HG02885 (cell line): ENCODE measurements at regions not wholly inside any gene's neighbourhood (a gene's known extent, or its start where the extent isn't known, plus 50 kb on each side); places are given as distances from the start of the nearest gene placed in this dataset.
"Not testable (repeated sequence)": the region's sequence is repeated elsewhere in the genome, so short reads cannot be mapped to it uniquely, and the experiment has no call there.

Experiments used
- ATAC-seq: cut with Tn5 transposase; IDR thresholded peaks from one replicate; pipeline ENCODE4 v1.9.1; 2021; ENCODE audit warnings: mild to moderate bottlenecking; ENCODE audit not compliant: unreplicated experiment, poor library complexity

DNA sequence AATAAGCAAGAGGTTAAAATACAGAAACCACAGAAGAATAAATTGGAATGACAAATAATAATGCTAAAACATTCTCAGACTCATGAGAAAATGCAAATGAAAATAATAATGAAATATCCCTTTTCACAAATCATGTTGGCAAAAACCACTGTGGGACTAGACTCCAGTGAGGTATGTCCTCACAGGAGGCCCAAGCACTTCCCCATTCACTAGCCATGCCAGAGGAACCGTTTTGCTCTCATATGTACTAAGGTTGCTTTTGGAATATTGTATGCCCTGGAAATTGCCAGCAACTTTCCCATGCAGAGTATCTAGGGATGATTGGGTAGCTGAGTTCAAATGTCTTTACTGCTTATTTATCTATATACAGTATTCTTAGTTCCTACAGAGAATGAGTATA is 106.2 kb upstream of the CHORDC1 start:
- ATAC-seq, result no peak

- peak; percentile 57 for ATAC-seq
Measured at GRCh38 chr11:90326647-90327046, 103.8 kb upstream of the CHORDC1 start.

GRCh38 chr11:90323289-90323688 is 100.4 kb upstream of the CHORDC1 start:
- no peak for ATAC-seq

DNA sequence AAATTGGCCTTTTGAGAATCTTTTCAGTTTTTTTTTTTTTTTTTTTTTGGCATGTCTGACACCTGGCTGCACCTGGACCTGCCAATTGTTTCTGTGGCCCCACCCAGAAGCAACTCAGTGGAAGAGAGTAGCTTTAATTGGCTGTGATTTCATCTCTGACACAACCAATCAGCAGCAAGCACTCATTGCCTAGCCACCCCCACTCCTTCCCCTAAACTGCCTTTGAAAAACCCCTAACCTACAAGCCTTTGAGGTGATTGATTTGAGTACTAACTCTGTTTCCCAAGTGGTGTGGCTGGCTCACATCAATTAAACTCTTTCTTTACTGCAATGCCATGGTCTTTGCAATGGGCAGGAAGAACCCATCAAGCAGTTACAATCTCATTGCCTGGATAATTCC is 98.2 kb upstream of the CHORDC1 start:
- peak; percentile 53 for ATAC-seq

- no peak for ATAC-seq
Measured at GRCh38 chr11:90318651-90319050, 95.8 kb upstream of the CHORDC1 start.

DNA sequence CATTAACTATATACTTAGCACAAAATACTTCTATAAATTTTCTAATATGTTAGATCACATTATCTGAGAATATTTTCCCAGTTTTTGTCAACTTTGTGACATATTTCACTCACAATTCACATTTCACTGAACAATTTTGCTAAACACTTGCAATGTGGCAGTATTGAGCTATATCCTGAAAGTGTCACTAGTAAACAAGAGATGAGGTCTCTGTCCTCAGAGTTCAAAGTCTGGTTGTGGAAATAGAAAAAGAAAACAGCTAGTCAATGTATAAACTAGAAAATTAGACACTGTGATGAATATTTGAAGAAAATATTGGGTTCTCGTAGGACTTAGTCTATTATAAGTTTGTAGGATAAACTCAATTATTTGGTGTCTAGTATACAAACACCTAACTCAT is 87.4 kb upstream of the CHORDC1 start:
- ATAC-seq, result no peak

DNA sequence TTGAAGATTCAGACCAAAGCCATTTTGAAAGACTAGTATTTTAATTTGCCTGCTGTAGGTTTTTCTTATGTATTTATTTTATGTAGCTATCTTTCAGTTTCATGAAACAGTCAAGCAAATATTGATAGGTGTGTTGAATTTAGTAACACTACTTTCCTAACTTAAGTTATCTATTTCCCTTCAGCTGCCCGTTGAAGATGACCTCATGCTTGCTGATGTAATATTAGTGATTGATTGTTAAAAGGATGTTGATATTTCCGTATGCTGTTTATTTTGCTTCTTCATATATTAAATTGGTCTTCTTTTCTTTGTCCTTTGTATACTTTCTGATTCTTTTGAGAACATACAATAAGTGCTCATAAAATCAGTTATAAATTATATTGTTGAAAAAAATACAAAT is 86.8 kb upstream of the CHORDC1 start:
- no peak for ATAC-seq

- no peak for ATAC-seq
Measured at GRCh38 chr11:90294526-90294925, 71.7 kb upstream of the CHORDC1 start.

GRCh38 chr11:90294091-90294490 is 71.2 kb upstream of the CHORDC1 start:
- no peak for ATAC-seq

DNA sequence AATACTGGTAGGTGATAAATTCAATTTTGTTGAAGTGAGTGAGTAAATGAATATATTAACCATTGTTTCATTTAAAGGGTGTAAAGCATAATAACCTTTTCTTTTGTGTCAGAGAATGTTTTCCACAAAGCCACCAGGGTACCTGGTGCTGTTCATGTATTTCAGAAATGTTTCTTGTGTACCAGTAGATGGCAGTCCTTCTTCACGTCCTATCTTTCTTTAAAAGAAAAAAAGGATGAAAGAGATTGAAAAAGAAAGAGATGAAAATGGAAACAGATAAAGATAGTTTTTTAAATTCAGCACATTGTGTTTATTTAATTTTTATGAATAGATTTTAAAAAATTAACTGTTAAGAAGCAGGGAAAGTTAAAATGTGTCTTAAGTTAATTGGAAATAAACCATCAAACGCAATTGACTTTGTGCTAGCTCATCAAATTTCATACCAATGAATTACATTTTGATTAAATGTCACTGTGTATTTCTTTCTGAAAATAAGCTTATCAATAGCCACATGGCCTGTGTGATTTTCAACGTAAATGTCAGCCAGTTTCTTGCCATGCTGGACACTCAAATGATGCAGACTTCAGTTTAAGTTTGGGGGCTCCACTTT is 65.5 kb upstream of the CHORDC1 start:
- ATAC-seq, result peak; percentile 68

DNA sequence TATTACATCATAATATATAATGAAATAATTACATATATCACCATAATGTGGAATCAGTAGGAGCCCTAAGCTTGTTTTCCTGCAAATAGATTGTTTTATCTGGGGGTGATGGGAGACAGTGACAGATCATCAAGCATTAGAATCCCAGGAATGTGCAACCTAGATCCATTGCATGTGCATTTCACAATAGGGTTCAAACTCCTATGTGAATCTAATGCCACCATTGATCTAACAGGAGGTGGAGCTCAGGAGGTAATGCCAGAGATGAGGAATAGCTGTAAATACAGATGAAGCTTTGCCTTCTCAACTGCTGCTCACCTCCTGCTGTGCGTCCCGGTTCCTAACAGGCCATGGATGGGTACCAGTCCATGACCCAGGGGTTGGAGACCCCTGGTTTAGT is 63.8 kb upstream of the CHORDC1 start:
- no peak for ATAC-seq

- no peak for ATAC-seq
Measured at GRCh38 chr11:90284171-90284570, 61.3 kb upstream of the CHORDC1 start.

GRCh38 chr11:90282551-90283071 is 59.8 kb upstream of the CHORDC1 start:
- ATAC-seq, result not testable (repeated sequence)

- ATAC-seq, result no peak
Measured at GRCh38 chr11:90274362-90274761, 51.5 kb upstream of the CHORDC1 start.
